Activated CD8-positive, alpha-beta memory T cell treated with anti-CD3 and anti-CD28 coated beads, Interleukin-2, amount 10 ng/mL, durations not matched to agents 7 days and 5 days (primary cell): ENCODE measurements at regions not wholly inside any gene's neighbourhood (a gene's known extent, or its start where the extent isn't known, plus 50 kb on each side); places are given as distances from the start of the nearest gene placed in this dataset.

Source experiments
- ATAC-seq: fragments of 150-1000 bp; cut with Tn5 transposase; one replicate; pipeline ENCODE4 v1.10.0; 2021; ENCODE audit warnings: moderate library complexity
- CTCF ChIA-PET: fragments of 350-600 bp; sonication (Branson Sonifier 250); formaldehyde crosslinking; loops from one replicate; lab custom pipeline; 2021; ENCODE audit warnings: antibody characterized with exemption; lab: Charles Lee
- DNase-seq: peaks from one replicate; pipeline ENCODE4 v3.0.0-alpha.2; 2020
- H3K27ac Mint-ChIP-seq: one replicate; pipeline ENCODE4 v1.8.0; 2021; ENCODE audit warnings: mild to moderate bottlenecking, mixed read lengths
- H3K27me3 Mint-ChIP-seq: one replicate; pipeline ENCODE4 v1.8.0; 2021; ENCODE audit warnings: mixed read lengths
- H3K36me3 Mint-ChIP-seq: one replicate; pipeline ENCODE4 v1.8.0; 2021; ENCODE audit warnings: mild to moderate bottlenecking, mixed read lengths
- H3K4me1 Mint-ChIP-seq: one replicate; pipeline ENCODE4 v1.8.0; 2021; ENCODE audit warnings: mixed read lengths
- H3K4me3 Mint-ChIP-seq: one replicate; pipeline ENCODE4 v1.8.0; 2021; ENCODE audit warnings: mild to moderate bottlenecking, moderate library complexity, mixed read lengths
- H3K9me3 Mint-ChIP-seq: one replicate; pipeline ENCODE4 v1.8.0; 2022; ENCODE audit warnings: low read depth, mixed read lengths

- ATAC-seq (no peak), DNase-seq (no peak)
- Mint-ChIP-seq H3K27me3 (no peaks in the 10 kb centered on the region), H3K4me1 (peaks cover 5% of the 10 kb centered on the region), H3K9me3 (peaks cover 7% of the 10 kb centered on the region), H3K27ac (no peak overlapping the region), H3K4me3 (no peak overlapping the region), H3K36me3 (peaks cover 14% of the 10 kb centered on the region)
- CTCF ChIA-PET = interaction anchor here (1.8 kb wide), 1 partner anchor 12 kb away, joined by 3 read pairs; no protein-coding TSS in a partner anchor
These were observed 170.4 kb downstream of the PTPRC start for GRCh38 chr1:198809247-198809646.

- ATAC-seq = no peak
- CTCF ChIA-PET = no interaction called here
These were observed 172.6 kb downstream of the PTPRC start for GRCh38 chr1:198811449-198811848.

DNA sequence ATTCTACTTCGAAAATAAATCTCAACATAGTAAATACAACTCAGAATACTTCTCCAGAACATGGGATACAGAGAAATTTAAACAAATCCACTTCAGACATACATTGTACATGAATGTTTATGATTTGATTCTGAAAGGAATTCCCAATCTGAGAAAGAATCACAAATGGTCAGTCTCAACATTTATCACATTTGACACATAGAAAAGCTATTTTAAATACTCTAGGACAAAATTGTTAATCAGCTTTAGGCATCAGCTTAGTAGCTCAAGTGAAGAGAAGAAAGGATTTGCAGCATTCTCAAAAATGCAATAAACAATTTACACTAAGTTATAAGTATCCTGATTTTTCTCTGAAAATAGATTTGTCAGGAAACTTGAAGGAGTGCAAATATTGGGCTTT lies 184.8 kb downstream of the PTPRC start:
- Mint-ChIP-seq H3K4me3 (no peak overlapping the region), H3K36me3 (no peaks in the 10 kb centered on the region), H3K9me3 (no peaks in the 10 kb centered on the region), H3K27me3 (no peaks in the 10 kb centered on the region), H3K4me1 (no peaks in the 10 kb centered on the region), H3K27ac (no peak overlapping the region)
- CTCF ChIA-PET = no interaction called here
- DNase-seq (no peak), ATAC-seq (no peak)

More at GRCh38 chr1:198811449-198811848, 172.6 kb downstream of the PTPRC start:
- Mint-ChIP-seq H3K4me3 (no peak overlapping the region), H3K27me3 (no peaks in the 10 kb centered on the region), H3K36me3 (peaks cover 16% of the 10 kb centered on the region), H3K9me3 (peaks cover 9% of the 10 kb centered on the region), H3K27ac (no peak overlapping the region), H3K4me1 (no peaks in the 10 kb centered on the region)
- no peak for DNase-seq

DNA sequence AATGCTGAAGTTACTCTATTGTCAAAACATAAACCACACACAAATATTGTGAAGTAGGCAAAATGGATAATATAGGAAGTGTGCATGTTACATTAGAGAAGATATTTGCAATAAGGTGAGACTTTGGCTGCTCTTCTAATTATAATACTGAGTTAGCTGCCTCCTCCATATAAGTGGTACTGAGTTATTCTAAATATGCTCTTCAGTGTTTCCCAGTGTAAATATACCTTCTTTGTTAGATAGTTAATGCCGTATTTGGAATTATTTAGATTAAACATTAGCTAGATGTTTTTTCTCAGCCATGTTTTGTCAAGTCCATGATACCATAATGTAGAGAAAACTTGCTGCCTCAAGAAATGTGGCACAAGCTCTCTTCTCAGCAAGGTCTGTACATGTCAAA lies 186.4 kb downstream of the PTPRC start:
- DNase-seq (no peak), ATAC-seq (no peak)
- Mint-ChIP-seq H3K36me3 (no peaks in the 10 kb centered on the region), H3K4me1 (no peaks in the 10 kb centered on the region), H3K9me3 (no peaks in the 10 kb centered on the region), H3K4me3 (no peak overlapping the region), H3K27me3 (no peaks in the 10 kb centered on the region), H3K27ac (no peak overlapping the region)
- CTCF ChIA-PET = interaction anchor here (0.6 to 1.5 kb wide), 2 partner anchors 9 to 37 kb away, joined by 3 read pairs; no protein-coding TSS in a partner anchor

DNA sequence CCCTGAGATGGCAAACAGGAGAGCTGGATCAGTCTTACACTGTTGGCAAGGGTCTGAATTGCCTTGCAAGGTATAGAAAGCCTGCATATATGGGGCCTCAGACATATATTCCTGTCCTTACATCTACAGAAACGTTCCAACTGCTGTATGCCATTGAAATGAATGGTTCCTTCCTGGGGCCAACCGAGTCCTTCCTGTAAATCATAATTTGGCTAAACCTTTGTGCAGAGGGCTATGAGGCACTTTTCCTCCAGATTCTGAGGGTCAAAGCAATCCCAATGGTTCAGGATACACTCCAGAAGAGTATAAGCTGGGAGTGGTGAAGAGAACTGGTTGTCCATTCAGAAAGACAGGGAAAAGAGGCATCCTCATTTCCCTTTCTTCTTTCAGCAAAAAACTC lies 190.5 kb downstream of the PTPRC start:
- no peak overlapping the region for H3K4me3 Mint-ChIP-seq
- DNase-seq (no peak), ATAC-seq (no peak)
- CTCF ChIA-PET = no interaction called here
- no peaks in the 10 kb centered on the region for H3K4me1 Mint-ChIP-seq
- H3K9me3 Mint-ChIP-seq = no peaks in the 10 kb centered on the region
- H3K27me3 Mint-ChIP-seq = no peaks in the 10 kb centered on the region
- H3K27ac Mint-ChIP-seq = no peak overlapping the region
- H3K36me3 Mint-ChIP-seq = no peaks in the 10 kb centered on the region

DNA sequence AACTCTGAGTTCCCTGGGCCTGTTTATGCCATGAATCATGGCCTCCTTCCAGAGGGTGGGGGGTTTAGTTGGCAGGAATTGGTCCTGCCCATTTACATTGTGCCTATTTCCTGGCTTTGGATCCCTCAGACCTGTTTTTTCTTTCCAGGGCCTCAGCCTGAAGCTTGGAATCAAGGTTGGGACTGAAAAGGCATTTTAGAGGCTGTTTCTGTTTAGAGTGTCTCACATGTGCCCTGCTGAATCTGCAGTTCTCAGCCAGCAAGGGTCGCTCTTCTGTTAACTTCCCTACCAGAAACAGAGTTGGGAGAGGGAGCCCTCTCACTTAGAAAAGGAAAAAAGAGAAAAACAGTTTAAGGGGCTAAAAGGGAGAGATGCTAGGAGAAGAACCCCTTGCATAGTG lies 191.1 kb downstream of the PTPRC start:
- CTCF ChIA-PET = no interaction called here
- Mint-ChIP-seq H3K27ac (no peak overlapping the region), H3K9me3 (no peaks in the 10 kb centered on the region)

DNA sequence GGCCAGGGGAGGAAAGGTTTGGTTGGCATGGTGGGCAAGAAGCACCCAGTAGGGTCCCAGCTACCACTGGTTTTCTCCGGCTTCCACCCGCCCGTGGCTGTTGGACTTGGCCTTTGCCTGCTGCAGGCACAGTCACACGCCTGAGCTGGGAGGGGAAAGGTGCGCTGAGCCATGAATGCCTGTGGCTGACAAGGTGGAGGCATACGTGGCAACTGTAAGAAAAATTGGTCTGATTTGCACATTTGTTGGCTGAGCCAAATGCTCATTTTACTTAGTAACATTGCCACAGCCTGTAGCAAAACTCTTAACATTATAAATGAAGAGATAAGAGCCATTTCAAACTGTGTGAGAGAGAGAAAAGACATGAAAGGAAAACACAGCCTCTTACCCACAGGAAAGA lies 191.6 kb downstream of the PTPRC start:
- CTCF ChIA-PET = no interaction called here
- DNase-seq = no peak
- Mint-ChIP-seq H3K4me3 (no peak overlapping the region), H3K36me3 (no peaks in the 10 kb centered on the region), H3K9me3 (no peaks in the 10 kb centered on the region), H3K27ac (no peak overlapping the region), H3K4me1 (no peaks in the 10 kb centered on the region), H3K27me3 (no peaks in the 10 kb centered on the region)
- ATAC-seq = no peak

More for the DNA sequence above, 191.1 kb downstream of the PTPRC start:
- no peaks in the 10 kb centered on the region for H3K4me1 Mint-ChIP-seq
- DNase-seq = no peak
- no peak for ATAC-seq
- H3K36me3 Mint-ChIP-seq = no peaks in the 10 kb centered on the region
- H3K4me3 Mint-ChIP-seq = no peak overlapping the region
- H3K27me3 Mint-ChIP-seq = no peaks in the 10 kb centered on the region

- Mint-ChIP-seq H3K27me3 (no peaks in the 10 kb centered on the region), H3K4me3 (no peak overlapping the region), H3K9me3 (no peaks in the 10 kb centered on the region), H3K4me1 (no peaks in the 10 kb centered on the region), H3K27ac (no peak overlapping the region), H3K36me3 (no peaks in the 10 kb centered on the region)
- CTCF ChIA-PET = interaction anchor here (0.7 to 1.0 kb wide), 5 partner anchors 8 to 406 kb away, joined by 3 to 4 read pairs (median 3); no protein-coding TSS in a partner anchor
- ATAC-seq (no peak), DNase-seq (no peak)
These were observed 195.1 kb downstream of the PTPRC start for GRCh38 chr1:198833706-198834503.

DNA sequence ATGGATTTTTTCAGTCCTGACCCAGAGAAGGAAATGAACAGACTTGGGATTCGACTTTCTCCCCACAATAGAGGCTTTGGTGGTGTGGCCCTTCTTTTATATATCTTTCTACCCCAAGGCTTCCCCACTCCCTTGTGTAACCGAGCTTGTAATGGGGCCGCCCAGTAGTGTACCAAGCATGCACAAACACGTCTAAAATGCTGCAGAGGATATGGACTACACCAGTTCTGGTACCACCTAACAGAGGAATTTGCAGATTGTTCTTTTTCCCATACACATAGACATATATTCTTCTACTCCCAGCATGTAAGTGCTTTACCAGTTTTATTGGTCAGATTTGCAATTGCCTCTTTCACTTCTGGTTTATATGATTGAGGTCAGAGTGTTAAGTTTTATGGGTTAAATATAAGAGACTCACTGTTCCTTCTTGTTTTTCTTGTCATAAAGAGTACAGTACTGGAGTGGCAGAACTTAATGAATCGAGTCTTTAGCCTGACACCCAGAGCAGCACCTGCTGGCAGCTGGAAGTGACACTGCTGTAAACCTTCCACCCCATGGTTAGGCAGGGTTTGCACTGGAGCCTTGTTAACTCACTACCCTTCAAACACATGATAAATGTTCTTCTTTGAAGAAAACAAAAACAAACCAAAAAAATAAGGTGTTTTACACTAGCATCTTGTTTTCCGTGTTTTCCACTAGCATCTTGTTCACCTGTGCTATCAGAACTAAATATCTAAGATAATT lies 198.6 kb downstream of the PTPRC start:
- no peak for ATAC-seq
- no peak overlapping the region for H3K4me3 Mint-ChIP-seq
- H3K27ac Mint-ChIP-seq = no peak overlapping the region
- peaks cover 8% of the 10 kb centered on the region for H3K36me3 Mint-ChIP-seq
- no peaks in the 10 kb centered on the region for H3K9me3 Mint-ChIP-seq
- H3K4me1 Mint-ChIP-seq = no peaks in the 10 kb centered on the region
- no peak for DNase-seq
- no peaks in the 10 kb centered on the region for H3K27me3 Mint-ChIP-seq
- CTCF ChIA-PET = no interaction called here

DNA sequence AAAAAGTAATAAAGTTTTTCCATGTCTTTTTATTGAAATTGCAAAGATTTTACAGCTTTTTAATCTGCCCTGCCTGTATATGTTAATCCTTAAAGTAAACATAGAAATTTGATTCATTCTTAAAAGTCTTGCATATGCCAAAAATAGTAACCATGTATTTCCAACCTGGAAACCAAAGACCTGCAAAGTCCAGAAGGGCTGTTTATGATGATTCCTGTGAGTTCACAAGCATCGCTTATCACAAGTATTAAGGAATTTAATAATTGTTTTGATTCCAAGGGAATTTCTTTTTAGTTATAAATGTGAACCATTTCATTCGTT lies 199.1 kb downstream of the PTPRC start:
- H3K27ac Mint-ChIP-seq = no peak overlapping the region
- CTCF ChIA-PET = no interaction called here
- no peaks in the 10 kb centered on the region for H3K27me3 Mint-ChIP-seq
- no peaks in the 10 kb centered on the region for H3K4me1 Mint-ChIP-seq
- ATAC-seq (no peak), DNase-seq (no peak)
- H3K4me3 Mint-ChIP-seq = no peak overlapping the region
- no peaks in the 10 kb centered on the region for H3K9me3 Mint-ChIP-seq
- peaks cover 8% of the 10 kb centered on the region for H3K36me3 Mint-ChIP-seq

- H3K9me3 Mint-ChIP-seq = no peaks in the 10 kb centered on the region
- H3K27me3 Mint-ChIP-seq = no peaks in the 10 kb centered on the region
- H3K36me3 Mint-ChIP-seq = peaks cover 20% of the 10 kb centered on the region
- CTCF ChIA-PET = no interaction called here
- no peak overlapping the region for H3K27ac Mint-ChIP-seq
- H3K4me1 Mint-ChIP-seq = no peaks in the 10 kb centered on the region
- no peak for ATAC-seq
- no peak for DNase-seq
- H3K4me3 Mint-ChIP-seq = no peak overlapping the region
These were observed 202.6 kb downstream of the PTPRC start for GRCh38 chr1:198841477-198841876.

DNA sequence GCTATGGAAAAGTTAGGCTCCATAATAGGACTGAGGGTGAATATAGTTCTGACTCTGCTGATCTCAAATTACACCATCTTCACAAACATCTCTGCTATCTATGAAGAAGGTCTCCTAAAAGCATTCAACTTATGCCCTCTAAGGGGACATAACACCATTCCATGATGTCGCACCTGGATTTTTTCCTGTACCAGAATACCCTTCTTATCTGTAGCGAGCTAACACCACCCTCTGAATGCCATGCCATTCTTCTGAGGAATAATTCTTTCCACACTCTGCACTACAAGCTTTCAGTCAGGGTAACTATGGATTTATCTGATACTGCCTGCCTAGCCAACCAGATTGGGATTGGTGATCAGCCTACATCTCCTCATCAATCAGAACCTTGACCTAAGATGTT lies 203.8 kb downstream of the PTPRC start:
- H3K27ac Mint-ChIP-seq = no peak overlapping the region
- ATAC-seq (no peak), DNase-seq (no peak)
- no peaks in the 10 kb centered on the region for H3K4me1 Mint-ChIP-seq
- H3K4me3 Mint-ChIP-seq = no peak overlapping the region
- no peaks in the 10 kb centered on the region for H3K9me3 Mint-ChIP-seq
- CTCF ChIA-PET = interaction anchor here (1.2 to 1.6 kb wide), 2 partner anchors 125 to 270 kb away, joined by 3 to 4 read pairs; no protein-coding TSS in a partner anchor
- H3K27me3 Mint-ChIP-seq = no peaks in the 10 kb centered on the region
- H3K36me3 Mint-ChIP-seq = peaks cover 30% of the 10 kb centered on the region

DNA sequence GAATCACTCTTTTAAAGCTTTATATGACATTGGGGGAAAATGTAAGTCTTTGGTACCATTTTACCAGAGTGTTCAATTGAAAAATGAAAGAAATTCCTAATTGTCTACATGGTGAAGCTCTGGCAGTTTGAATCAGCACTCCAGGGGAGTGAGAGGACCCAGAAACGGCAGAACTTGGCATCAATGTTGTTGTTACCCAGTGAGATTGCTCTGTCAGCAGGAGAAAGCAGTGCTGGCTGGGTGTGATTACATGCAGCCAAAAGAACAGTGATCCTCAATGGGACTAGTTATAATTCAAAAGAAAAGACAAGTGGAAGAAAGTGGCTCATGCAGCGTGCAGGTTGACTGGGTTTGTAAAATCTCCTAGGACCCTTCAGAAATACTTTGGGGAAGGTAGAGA lies 206.4 kb downstream of the PTPRC start:
- no peak for DNase-seq
- Mint-ChIP-seq H3K9me3 (no peaks in the 10 kb centered on the region), H3K4me1 (peaks cover 7% of the 10 kb centered on the region), H3K4me3 (no peak overlapping the region), H3K36me3 (peaks cover 43% of the 10 kb centered on the region), H3K27me3 (no peaks in the 10 kb centered on the region), H3K27ac (no peak overlapping the region)
- CTCF ChIA-PET = no interaction called here
- ATAC-seq = no peak

- H3K9me3 Mint-ChIP-seq = no peaks in the 10 kb centered on the region
- peaks cover 44% of the 10 kb centered on the region for H3K36me3 Mint-ChIP-seq
- ATAC-seq (no peak), DNase-seq (no peak)
- H3K27ac Mint-ChIP-seq = no peak overlapping the region
- no peak overlapping the region for H3K4me3 Mint-ChIP-seq
- H3K4me1 Mint-ChIP-seq = peaks cover 7% of the 10 kb centered on the region
- no peaks in the 10 kb centered on the region for H3K27me3 Mint-ChIP-seq
- CTCF ChIA-PET = no interaction called here
These were observed 207.0 kb downstream of the PTPRC start for GRCh38 chr1:198845851-198846250.
